ENCODE measurements at regions not wholly inside any gene's neighbourhood (a gene's known extent, or its start where the extent isn't known, plus 50 kb on each side); places are given as distances from the start of the nearest gene placed in this dataset.

GRCh38 chr7:109215341-109215740, 645.7 kb downstream of the DNAJB9 start:
- Histone ChIP-seq H3K9me3 (ENCODE audit: control insufficient read depth in 3 of 3, low read length in 3 of 3) (no peaks in the 10 kb centered on the region), H3K27ac (ENCODE audit: low read depth, low read length) (no peak overlapping the region), H3K4me1 (ENCODE audit: control insufficient read depth in 3 of 3, insufficient read depth in 3 of 3, low read length in 3 of 3) (no peaks in the 10 kb centered on the region), H3K36me3 (ENCODE audit: control insufficient read depth in 3 of 3, insufficient read depth in 3 of 3, low read length in 3 of 3) (no peaks in the 10 kb centered on the region), H3K9ac (ENCODE audit: low read depth in 1 of 3, low read length in 3 of 3) (no peak overlapping the region), H3K27me3 (ENCODE audit: control insufficient read depth in 3 of 3, insufficient read depth in 3 of 3, low read length in 3 of 3) (no peaks in the 10 kb centered on the region), H3K4me3 (ENCODE audit: low read length in 3 of 3) (no peak overlapping the region)

- no peak overlapping the region for H3K27ac ChIP-seq (ENCODE audit: low read depth, low read length)
- H3K9me3 ChIP-seq (ENCODE audit: control insufficient read depth in 3 of 3, low read length in 3 of 3), result no peaks in the 10 kb centered on the region
- no peaks in the 10 kb centered on the region for H3K4me1 ChIP-seq (ENCODE audit: control insufficient read depth in 3 of 3, insufficient read depth in 3 of 3, low read length in 3 of 3)
- no peaks in the 10 kb centered on the region for H3K36me3 ChIP-seq (ENCODE audit: control insufficient read depth in 3 of 3, insufficient read depth in 3 of 3, low read length in 3 of 3)
- H3K4me3 ChIP-seq (ENCODE audit: low read length in 3 of 3), result no peak overlapping the region
- H3K27me3 ChIP-seq (ENCODE audit: control insufficient read depth in 3 of 3, insufficient read depth in 3 of 3, low read length in 3 of 3), result no peaks in the 10 kb centered on the region
- no peak overlapping the region for H3K9ac ChIP-seq (ENCODE audit: low read depth in 1 of 3, low read length in 3 of 3)
Observed at GRCh38 chr7:109224100-109224499, 654.4 kb downstream of the DNAJB9 start.

- Histone ChIP-seq H3K4me3 (ENCODE audit: low read length in 3 of 3) (no peak overlapping the region), H3K36me3 (ENCODE audit: control insufficient read depth in 3 of 3, insufficient read depth in 3 of 3, low read length in 3 of 3) (no peaks in the 10 kb centered on the region), H3K9ac (ENCODE audit: low read depth in 1 of 3, low read length in 3 of 3) (no peak overlapping the region), H3K27me3 (ENCODE audit: control insufficient read depth in 3 of 3, insufficient read depth in 3 of 3, low read length in 3 of 3) (no peaks in the 10 kb centered on the region), H3K4me1 (ENCODE audit: control insufficient read depth in 3 of 3, insufficient read depth in 3 of 3, low read length in 3 of 3) (no peaks in the 10 kb centered on the region), H3K9me3 (ENCODE audit: control insufficient read depth in 3 of 3, low read length in 3 of 3) (no peaks in the 10 kb centered on the region), H3K27ac (ENCODE audit: low read depth, low read length) (no peak overlapping the region)
Observed at GRCh38 chr7:109226699-109227098, 657.0 kb downstream of the DNAJB9 start.

GRCh38 chr7:109235316-109235715, 665.6 kb downstream of the DNAJB9 start:
- Histone ChIP-seq H3K4me1 (ENCODE audit: control insufficient read depth in 3 of 3, insufficient read depth in 3 of 3, low read length in 3 of 3) (no peaks in the 10 kb centered on the region), H3K4me3 (ENCODE audit: low read length in 3 of 3) (no peak overlapping the region)

GRCh38 chr7:109246330-109247077, 676.8 kb downstream of the DNAJB9 start:
- H3K4me3 ChIP-seq (ENCODE audit: low read length in 3 of 3), result no peak overlapping the region
- no peaks in the 10 kb centered on the region for H3K9me3 ChIP-seq (ENCODE audit: control insufficient read depth in 3 of 3, low read length in 3 of 3)
- no peaks in the 10 kb centered on the region for H3K27me3 ChIP-seq (ENCODE audit: control insufficient read depth in 3 of 3, insufficient read depth in 3 of 3, low read length in 3 of 3)
- no peaks in the 10 kb centered on the region for H3K4me1 ChIP-seq (ENCODE audit: control insufficient read depth in 3 of 3, insufficient read depth in 3 of 3, low read length in 3 of 3)
- no peak overlapping the region for H3K9ac ChIP-seq (ENCODE audit: low read depth in 1 of 3, low read length in 3 of 3)
- no peak overlapping the region for H3K27ac ChIP-seq (ENCODE audit: low read depth, low read length)
- no peaks in the 10 kb centered on the region for H3K36me3 ChIP-seq (ENCODE audit: control insufficient read depth in 3 of 3, insufficient read depth in 3 of 3, low read length in 3 of 3)

More at GRCh38 chr7:109235316-109235715, 665.6 kb downstream of the DNAJB9 start:
- no peaks in the 10 kb centered on the region for H3K9me3 ChIP-seq (ENCODE audit: control insufficient read depth in 3 of 3, low read length in 3 of 3)
- no peaks in the 10 kb centered on the region for H3K36me3 ChIP-seq (ENCODE audit: control insufficient read depth in 3 of 3, insufficient read depth in 3 of 3, low read length in 3 of 3)
- H3K27me3 ChIP-seq (ENCODE audit: control insufficient read depth in 3 of 3, insufficient read depth in 3 of 3, low read length in 3 of 3), result no peaks in the 10 kb centered on the region
- no peak overlapping the region for H3K27ac ChIP-seq (ENCODE audit: low read depth, low read length)
- no peak overlapping the region for H3K9ac ChIP-seq (ENCODE audit: low read depth in 1 of 3, low read length in 3 of 3)

- Histone ChIP-seq H3K4me1 (ENCODE audit: control insufficient read depth in 3 of 3, insufficient read depth in 3 of 3, low read length in 3 of 3) (no peaks in the 10 kb centered on the region), H3K27ac (ENCODE audit: low read depth, low read length) (no peak overlapping the region), H3K36me3 (ENCODE audit: control insufficient read depth in 3 of 3, insufficient read depth in 3 of 3, low read length in 3 of 3) (no peaks in the 10 kb centered on the region), H3K27me3 (ENCODE audit: control insufficient read depth in 3 of 3, insufficient read depth in 3 of 3, low read length in 3 of 3) (no peaks in the 10 kb centered on the region), H3K4me3 (ENCODE audit: low read length in 3 of 3) (no peak overlapping the region), H3K9ac (ENCODE audit: low read depth in 1 of 3, low read length in 3 of 3) (no peak overlapping the region), H3K9me3 (ENCODE audit: control insufficient read depth in 3 of 3, low read length in 3 of 3) (no peaks in the 10 kb centered on the region)
Observed at GRCh38 chr7:109256762-109257560, 687.3 kb downstream of the DNAJB9 start.

GRCh38 chr7:109259151-109259550, 689.5 kb downstream of the DNAJB9 start:
- Histone ChIP-seq H3K4me1 (ENCODE audit: control insufficient read depth in 3 of 3, insufficient read depth in 3 of 3, low read length in 3 of 3) (no peaks in the 10 kb centered on the region), H3K9me3 (ENCODE audit: control insufficient read depth in 3 of 3, low read length in 3 of 3) (no peaks in the 10 kb centered on the region), H3K27ac (ENCODE audit: low read depth, low read length) (no peak overlapping the region), H3K27me3 (ENCODE audit: control insufficient read depth in 3 of 3, insufficient read depth in 3 of 3, low read length in 3 of 3) (no peaks in the 10 kb centered on the region), H3K9ac (ENCODE audit: low read depth in 1 of 3, low read length in 3 of 3) (no peak overlapping the region), H3K4me3 (ENCODE audit: low read length in 3 of 3) (no peak overlapping the region), H3K36me3 (ENCODE audit: control insufficient read depth in 3 of 3, insufficient read depth in 3 of 3, low read length in 3 of 3) (no peaks in the 10 kb centered on the region)

- Histone ChIP-seq H3K27ac (ENCODE audit: low read depth, low read length) (no peak overlapping the region), H3K4me1 (ENCODE audit: control insufficient read depth in 3 of 3, insufficient read depth in 3 of 3, low read length in 3 of 3) (no peaks in the 10 kb centered on the region), H3K9me3 (ENCODE audit: control insufficient read depth in 3 of 3, low read length in 3 of 3) (no peaks in the 10 kb centered on the region), H3K27me3 (ENCODE audit: control insufficient read depth in 3 of 3, insufficient read depth in 3 of 3, low read length in 3 of 3) (no peaks in the 10 kb centered on the region), H3K9ac (ENCODE audit: low read depth in 1 of 3, low read length in 3 of 3) (no peak overlapping the region), H3K36me3 (ENCODE audit: control insufficient read depth in 3 of 3, insufficient read depth in 3 of 3, low read length in 3 of 3) (no peaks in the 10 kb centered on the region), H3K4me3 (ENCODE audit: low read length in 3 of 3) (no peak overlapping the region)
Observed at GRCh38 chr7:109261781-109262180, 692.1 kb downstream of the DNAJB9 start.

GRCh38 chr7:109266610-109267009, 696.9 kb downstream of the DNAJB9 start:
- H3K36me3 ChIP-seq (ENCODE audit: control insufficient read depth in 3 of 3, insufficient read depth in 3 of 3, low read length in 3 of 3), result no peaks in the 10 kb centered on the region
- H3K9me3 ChIP-seq (ENCODE audit: control insufficient read depth in 3 of 3, low read length in 3 of 3), result no peaks in the 10 kb centered on the region
- H3K27ac ChIP-seq (ENCODE audit: low read depth, low read length), result no peak overlapping the region
- no peaks in the 10 kb centered on the region for H3K27me3 ChIP-seq (ENCODE audit: control insufficient read depth in 3 of 3, insufficient read depth in 3 of 3, low read length in 3 of 3)
- no peaks in the 10 kb centered on the region for H3K4me1 ChIP-seq (ENCODE audit: control insufficient read depth in 3 of 3, insufficient read depth in 3 of 3, low read length in 3 of 3)
- H3K4me3 ChIP-seq (ENCODE audit: low read length in 3 of 3), result no peak overlapping the region
- H3K9ac ChIP-seq (ENCODE audit: low read depth in 1 of 3, low read length in 3 of 3), result no peak overlapping the region

- Histone ChIP-seq H3K9me3 (ENCODE audit: control insufficient read depth in 3 of 3, low read length in 3 of 3) (no peaks in the 10 kb centered on the region), H3K27me3 (ENCODE audit: control insufficient read depth in 3 of 3, insufficient read depth in 3 of 3, low read length in 3 of 3) (no peaks in the 10 kb centered on the region), H3K4me1 (ENCODE audit: control insufficient read depth in 3 of 3, insufficient read depth in 3 of 3, low read length in 3 of 3) (no peaks in the 10 kb centered on the region), H3K36me3 (ENCODE audit: control insufficient read depth in 3 of 3, insufficient read depth in 3 of 3, low read length in 3 of 3) (no peaks in the 10 kb centered on the region), H3K27ac (ENCODE audit: low read depth, low read length) (no peak overlapping the region), H3K9ac (ENCODE audit: low read depth in 1 of 3, low read length in 3 of 3) (no peak overlapping the region), H3K4me3 (ENCODE audit: low read length in 3 of 3) (no peak overlapping the region)
Observed at GRCh38 chr7:109276348-109276747, 706.7 kb downstream of the DNAJB9 start.
